GM12891 (cell line): ENCODE measurements at regions not wholly inside any gene's neighbourhood (a gene's known extent, or its start where the extent isn't known, plus 50 kb on each side); places are given as distances from the start of the nearest gene placed in this dataset.

Experiments used
- PAX5 ChIP-seq: IDR thresholded peaks from 2 replicates; pipeline ENCODE4 v1.6.1; 2011; ENCODE audit warnings: low read length, moderate library complexity, mild to moderate bottlenecking; ENCODE audit not compliant: insufficient read depth, severe bottlenecking
- POLR2A ChIP-seq: IDR thresholded peaks from 2 replicates; pipeline ENCODE4 v1.6.1; 2011; ENCODE audit warnings: low read depth, low read length, control low read depth
- POLR2AphosphoS5 ChIP-seq: IDR thresholded peaks from 2 replicates; pipeline ENCODE4 v1.6.1; 2011; ENCODE audit warnings: low read depth, low read length, control low read depth

- TF ChIP-seq POLR2A (no peak), POLR2AphosphoS5 (no peak), PAX5 (no peak)
Measured at GRCh38 chr1:82795508-82796149, 994.9 kb downstream of the ADGRL2 start.
